ENCODE measurements at regions not wholly inside any gene's neighbourhood (a gene's known extent, or its start where the extent isn't known, plus 50 kb on each side); places are given as distances from the start of the nearest gene placed in this dataset.

- Histone ChIP-seq H3K4me1 (ENCODE audit: low read length) (peaks cover 6% of the 10 kb centered on the region; the same call in 1 of the 2 replicates), H3K36me3 (replicated peaks; ENCODE audit: insufficient read depth, low read length) (no peaks in the 10 kb centered on the region), H3F3A (ENCODE audit: insufficient read depth, low read length) (no peaks in the 10 kb centered on the region), H3K4me3 (ENCODE audit: low read length) (no peak overlapping the region), H3K27me3 (replicated peaks; ENCODE audit: insufficient read depth, low read length) (no peaks in the 10 kb centered on the region), H4K20me1 (ENCODE audit: insufficient read depth, low read length) (no peaks in the 10 kb centered on the region), H3K9me3 (replicated peaks; ENCODE audit: insufficient read depth, low read length) (no peaks in the 10 kb centered on the region), H3K27ac (ENCODE audit: low read length) (no peak overlapping the region), H2AFZ (ENCODE audit: low read length) (no peak overlapping the region), H3K9me2 (replicated peaks; ENCODE audit: insufficient read depth, low read length) (no peaks in the 10 kb centered on the region), H3K9ac (ENCODE audit: low read length) (no peak overlapping the region), H3K4me2 (ENCODE audit: low read depth, low read length) (no peak overlapping the region), H3K79me2 (ENCODE audit: low read length) (no peaks in the 10 kb centered on the region)
- TF ChIP-seq EZH2phosphoT487 (IDR thresholded peaks at IDR 0.05; ENCODE audit: low read length) (no peak), CTCF (IDR thresholded peaks at IDR 0.05; ENCODE audit: low read length) (no peak), EZH2 (optimal IDR thresholded peaks at IDR 0.05; ENCODE audit: low read depth, low read length) (no peak)
- no peak for DNase-seq
These were observed 55.0 kb upstream of the VSTM5 start for GRCh38 chr11:93905384-93905783.

GRCh38 chr11:93906486-93906885, 56.1 kb upstream of the VSTM5 start:
- H3K4me1 ChIP-seq (ENCODE audit: low read length), result peaks cover 6% of the 10 kb centered on the region; the same call in 1 of the 2 replicates
- TF ChIP-seq CTCF (IDR thresholded peaks at IDR 0.05; ENCODE audit: low read length), result no peak
- H4K20me1 ChIP-seq (ENCODE audit: insufficient read depth, low read length), result no peaks in the 10 kb centered on the region
- no peak overlapping the region for H3K4me3 ChIP-seq (ENCODE audit: low read length)
- H2AFZ ChIP-seq (ENCODE audit: low read length), result no peak overlapping the region
- H3K27me3 ChIP-seq (replicated peaks; ENCODE audit: insufficient read depth, low read length), result no peaks in the 10 kb centered on the region
- no peaks in the 10 kb centered on the region for H3K9me2 ChIP-seq (replicated peaks; ENCODE audit: insufficient read depth, low read length)
- H3K36me3 ChIP-seq (replicated peaks; ENCODE audit: insufficient read depth, low read length), result no peaks in the 10 kb centered on the region
- DNase-seq, result no peak
- H3K9me3 ChIP-seq (replicated peaks; ENCODE audit: insufficient read depth, low read length), result no peaks in the 10 kb centered on the region
- no peaks in the 10 kb centered on the region for H3K79me2 ChIP-seq (ENCODE audit: low read length)
- no peaks in the 10 kb centered on the region for H3F3A ChIP-seq (ENCODE audit: insufficient read depth, low read length)
- no peak overlapping the region for H3K4me2 ChIP-seq (ENCODE audit: low read depth, low read length)
- no peak overlapping the region for H3K27ac ChIP-seq (ENCODE audit: low read length)
- H3K9ac ChIP-seq (ENCODE audit: low read length), result no peak overlapping the region

- Histone ChIP-seq H3K27me3 (replicated peaks; ENCODE audit: insufficient read depth, low read length) (no peaks in the 10 kb centered on the region), H3K4me3 (ENCODE audit: low read length) (no peak overlapping the region), H3K36me3 (replicated peaks; ENCODE audit: insufficient read depth, low read length) (no peaks in the 10 kb centered on the region), H3K4me2 (ENCODE audit: low read depth, low read length) (no peak overlapping the region), H3K4me1 (ENCODE audit: low read length) (peaks cover 6% of the 10 kb centered on the region; the same call in 1 of the 2 replicates), H2AFZ (ENCODE audit: low read length) (no peak overlapping the region), H3K27ac (ENCODE audit: low read length) (no peak overlapping the region), H3F3A (ENCODE audit: insufficient read depth, low read length) (no peaks in the 10 kb centered on the region), H3K9me3 (replicated peaks; ENCODE audit: insufficient read depth, low read length) (no peaks in the 10 kb centered on the region), H3K9ac (ENCODE audit: low read length) (no peak overlapping the region), H4K20me1 (ENCODE audit: insufficient read depth, low read length) (no peaks in the 10 kb centered on the region), H3K79me2 (ENCODE audit: low read length) (no peaks in the 10 kb centered on the region), H3K9me2 (replicated peaks; ENCODE audit: insufficient read depth, low read length) (no peaks in the 10 kb centered on the region)
- TF ChIP-seq EZH2 (optimal IDR thresholded peaks at IDR 0.05; ENCODE audit: low read depth, low read length) (no peak), EZH2phosphoT487 (IDR thresholded peaks at IDR 0.05; ENCODE audit: low read length) (no peak), CTCF (IDR thresholded peaks at IDR 0.05; ENCODE audit: low read length) (no peak)
- no peak for DNase-seq
These were observed 57.5 kb upstream of the VSTM5 start for GRCh38 chr11:93907901-93908300.

Measured in MM.1S (cell line).